Stimulated activated CD8-positive, alpha-beta memory T cell treated with anti-CD3 and anti-CD28 coated beads, Interleukin-15, amount 100 ng/mL, for 24 hours (primary cell): ENCODE measurements at regions not wholly inside any gene's neighbourhood (a gene's known extent, or its start where the extent isn't known, plus 50 kb on each side); places are given as distances from the start of the nearest gene placed in this dataset.
"Not testable (repeated sequence)": the region's sequence is repeated elsewhere in the genome, so short reads cannot be mapped to it uniquely, and the experiment has no call there.

Experiments
- DNase-seq: peaks from one replicate; pipeline ENCODE4 v3.0.0-alpha.2; 2020; ENCODE audit warnings: low read depth

DNA sequence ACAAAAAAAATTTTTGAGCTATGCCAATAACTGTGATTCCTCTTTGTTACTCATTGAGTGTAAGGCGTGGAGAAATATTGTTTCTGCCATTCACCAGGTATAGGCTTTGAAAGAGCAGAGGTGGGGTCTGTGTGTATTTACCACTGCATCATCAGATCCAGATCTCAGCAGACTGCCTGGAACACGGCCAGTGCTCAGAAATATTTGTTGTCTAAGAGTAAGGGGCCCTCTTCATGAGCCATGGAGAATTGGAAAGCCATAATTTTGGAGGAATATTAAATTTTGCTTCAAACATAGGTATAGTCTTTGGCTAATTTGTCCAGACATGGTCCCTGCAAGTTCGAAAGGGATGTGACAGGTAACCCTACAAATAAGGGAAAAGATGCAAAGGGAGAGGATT, 231.3 kb upstream of the IRF2BP2 start:
- DNase-seq = no peak

DNA sequence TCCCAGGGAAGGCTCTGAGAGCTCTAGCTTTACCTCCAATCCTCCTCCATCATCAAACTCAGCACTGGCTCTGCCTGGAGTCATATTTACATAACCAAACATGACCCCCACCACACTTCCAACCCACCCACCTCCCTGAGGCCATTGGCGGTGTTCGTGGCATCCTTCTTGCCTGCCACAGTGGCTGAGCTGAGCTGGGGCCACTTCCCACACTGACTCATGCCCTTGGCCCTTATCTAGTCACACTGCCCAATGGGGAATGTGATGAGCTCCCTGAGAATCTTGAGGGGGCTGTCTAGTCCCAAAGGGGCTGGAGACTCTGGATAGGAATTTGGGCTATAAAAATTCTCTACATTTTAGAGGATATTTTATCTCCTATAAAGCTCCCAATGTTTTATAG, 230.9 kb upstream of the IRF2BP2 start:
- DNase-seq = no peak

DNA sequence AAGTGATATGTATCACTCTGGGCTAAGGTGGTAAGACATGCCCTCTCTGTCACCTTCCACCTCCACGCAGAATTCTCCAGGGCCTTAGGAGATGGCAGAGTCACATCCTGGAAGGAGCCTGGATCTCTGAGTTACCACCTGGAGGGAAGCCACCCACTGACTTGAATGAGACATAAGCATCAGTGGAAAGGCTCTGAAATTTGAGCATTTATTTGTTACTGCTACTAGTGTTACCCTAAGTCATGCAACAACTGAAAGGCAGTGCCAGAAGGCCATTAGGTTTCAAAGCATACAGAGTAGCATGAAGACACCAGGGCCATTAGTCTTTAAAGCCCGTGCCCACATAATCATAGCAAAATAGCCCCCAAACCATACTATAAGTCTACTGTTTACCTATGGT, 230.3 kb upstream of the IRF2BP2 start:
- DNase-seq = no peak

DNA sequence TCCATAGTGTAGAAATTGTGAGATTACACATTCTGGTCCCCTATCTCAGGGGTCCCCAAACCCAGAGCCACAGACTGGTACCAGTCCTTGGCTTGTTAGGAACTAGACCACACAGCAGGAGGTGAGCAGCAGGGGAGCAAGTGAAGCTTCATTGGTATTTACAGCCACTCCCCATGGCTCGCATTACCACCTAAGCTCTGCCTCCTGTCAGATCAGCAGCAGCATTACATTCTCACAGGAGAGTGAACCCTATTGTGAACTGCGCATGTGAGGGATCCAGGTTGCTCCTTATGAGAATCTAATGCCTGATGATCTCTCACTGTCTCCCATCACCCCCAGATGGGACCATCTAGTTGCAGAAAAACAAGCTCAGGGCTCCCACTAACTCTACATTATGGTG, 229.7 kb upstream of the IRF2BP2 start:
- DNase-seq = no peak

DNA sequence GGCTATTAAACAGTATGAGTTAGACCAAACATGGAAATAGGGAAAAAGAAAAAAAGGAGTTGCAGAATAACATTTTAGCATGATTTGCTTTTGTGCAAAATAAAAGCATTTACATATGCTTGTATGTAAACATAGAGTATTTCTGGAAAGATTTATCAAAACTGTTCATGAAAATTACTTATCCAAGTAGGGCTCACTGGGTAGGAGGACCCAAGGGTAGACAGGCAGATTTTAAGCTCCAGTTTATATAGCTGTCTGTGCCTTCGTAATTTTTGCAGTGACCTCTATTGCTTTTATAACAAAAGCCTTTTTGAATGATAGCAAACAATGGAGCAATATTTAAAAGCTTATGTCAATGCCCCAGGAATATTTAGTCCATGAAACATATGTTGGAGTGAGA, 228.8 kb upstream of the IRF2BP2 start:
- DNase-seq = no peak

DNA sequence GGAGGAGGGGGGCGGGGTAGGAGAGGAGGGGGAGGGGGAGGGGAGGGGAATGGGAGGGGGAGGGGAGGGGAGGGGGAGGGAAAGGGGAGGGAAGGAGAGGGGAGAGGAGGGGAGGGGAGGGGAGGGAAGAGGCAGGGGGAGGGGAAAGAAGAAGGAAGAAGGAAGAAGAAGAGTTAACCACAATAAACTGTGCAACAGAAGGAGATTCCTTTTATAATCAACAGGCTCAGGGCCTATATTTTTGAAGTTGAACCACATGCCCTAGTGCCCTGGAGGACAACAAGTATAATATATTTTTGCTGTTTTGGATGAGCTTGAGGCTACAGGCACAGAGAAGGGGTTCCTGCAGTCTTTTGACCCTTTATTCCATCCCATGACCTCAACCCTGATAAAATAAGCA, 228.2 kb upstream of the IRF2BP2 start:
- no peak for DNase-seq

DNA sequence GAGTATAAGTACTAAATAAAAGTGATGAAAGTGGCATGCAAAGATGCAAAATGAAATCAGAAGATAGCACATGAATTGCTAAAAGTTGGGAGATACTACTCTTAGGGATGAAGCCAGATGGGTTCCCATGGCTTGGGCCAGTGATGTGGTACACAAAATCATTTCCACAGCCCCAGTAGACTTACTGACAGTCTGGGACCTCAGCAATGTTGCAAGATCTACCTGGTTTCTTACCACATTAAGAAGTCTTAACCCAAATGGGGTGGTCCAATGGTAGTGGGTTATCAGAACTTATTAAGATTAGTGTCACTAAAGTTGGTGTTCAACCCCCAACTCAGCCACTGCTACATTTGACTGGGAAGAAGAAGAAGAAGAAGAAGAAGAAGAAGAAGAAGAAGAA, 227.7 kb upstream of the IRF2BP2 start:
- no peak for DNase-seq

DNA sequence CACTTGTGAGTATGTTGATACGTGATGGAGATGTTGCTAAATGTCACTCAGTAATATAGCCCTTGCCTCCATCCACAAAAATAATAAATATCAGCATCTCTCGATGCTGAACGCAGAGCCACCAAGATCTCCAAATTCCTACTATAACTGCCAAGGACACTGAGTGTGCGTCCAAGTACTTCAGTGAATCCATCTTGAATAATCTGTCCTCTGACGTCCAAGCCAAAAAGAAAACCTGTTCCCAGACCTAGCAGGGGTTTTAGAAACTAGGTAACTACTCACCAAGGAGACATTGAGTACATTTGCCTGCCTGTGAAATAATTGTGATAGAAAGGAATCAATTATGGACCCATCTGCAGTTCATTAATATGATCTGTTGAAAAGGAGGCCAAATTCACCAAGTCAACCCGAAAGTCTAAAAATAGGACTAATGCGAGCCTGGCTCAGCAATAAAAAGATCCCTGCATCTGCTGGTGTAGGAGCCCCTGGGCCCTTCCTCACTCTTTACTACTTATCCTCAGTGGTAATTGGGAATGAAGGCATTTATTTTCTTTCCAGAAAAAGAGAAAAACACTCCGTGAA, 226.9 kb upstream of the IRF2BP2 start:
- no peak for DNase-seq

DNA sequence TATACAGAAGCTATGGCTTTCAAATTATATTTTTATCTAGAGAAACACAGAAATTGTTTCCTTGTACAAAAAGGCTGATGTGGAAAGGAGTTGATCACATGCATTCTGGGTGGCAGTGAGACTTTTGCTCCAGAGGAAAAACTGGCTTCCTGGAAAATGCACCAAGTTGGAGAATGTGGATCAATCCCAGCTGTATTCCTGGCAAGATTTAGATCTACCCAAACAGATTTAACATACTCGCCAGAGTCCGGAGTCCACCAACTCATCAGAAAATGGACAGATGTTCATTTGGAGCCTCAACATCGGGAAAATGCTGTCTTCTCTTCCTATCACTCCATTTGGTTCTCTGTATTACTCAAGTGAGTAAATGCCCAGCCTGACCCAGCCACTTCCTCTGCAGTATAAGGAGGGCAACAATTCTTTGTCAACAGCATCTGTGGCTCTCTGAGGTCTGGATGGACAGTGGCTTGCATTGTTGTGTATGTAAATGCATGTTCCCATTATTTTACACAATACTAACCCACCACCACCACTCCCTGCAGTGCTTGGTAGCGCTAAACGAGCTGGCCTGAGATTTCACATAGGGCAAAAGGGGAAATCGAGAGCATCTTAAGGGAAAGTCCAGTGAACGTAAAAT, 226.2 kb upstream of the IRF2BP2 start:
- no peak for DNase-seq

DNA sequence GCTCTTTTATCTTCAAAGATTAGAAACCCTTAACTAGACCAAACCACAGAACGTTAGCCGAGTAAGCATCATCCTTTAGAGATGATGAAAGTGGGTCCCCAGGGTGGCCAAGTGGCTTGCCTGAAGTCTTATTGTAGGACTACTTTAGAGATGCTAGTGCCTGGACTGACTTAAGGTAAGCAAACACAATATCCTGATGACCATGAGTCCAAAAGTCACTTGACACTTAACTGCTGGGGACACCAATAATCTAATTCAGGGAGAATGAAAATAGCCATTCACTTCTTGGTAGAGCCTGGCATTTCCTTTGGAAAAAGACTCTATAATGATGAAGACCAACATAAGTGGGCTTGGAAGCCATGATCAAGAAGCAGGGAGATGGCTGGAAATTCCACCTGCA, 225.3 kb upstream of the IRF2BP2 start:
- no peak for DNase-seq

DNA sequence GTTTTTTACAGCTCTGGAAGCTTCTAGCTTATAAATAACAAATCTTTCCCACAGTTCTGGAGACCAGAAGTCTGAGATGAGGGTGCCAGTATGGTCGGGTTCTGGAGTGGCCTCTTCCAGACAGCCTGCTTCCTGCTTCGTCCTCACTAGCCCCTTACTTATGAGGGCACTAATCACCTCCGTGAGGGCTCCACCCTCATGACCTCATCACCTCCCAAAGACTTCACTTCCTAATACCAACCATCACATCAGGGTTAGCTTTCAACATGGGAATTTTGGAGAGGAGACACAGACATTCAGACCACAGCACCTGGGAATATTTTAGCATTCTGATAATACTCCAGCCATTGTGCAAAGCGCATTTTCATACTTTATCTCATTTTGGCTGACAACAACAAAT, 223.7 kb upstream of the IRF2BP2 start:
- DNase-seq = no peak

DNA sequence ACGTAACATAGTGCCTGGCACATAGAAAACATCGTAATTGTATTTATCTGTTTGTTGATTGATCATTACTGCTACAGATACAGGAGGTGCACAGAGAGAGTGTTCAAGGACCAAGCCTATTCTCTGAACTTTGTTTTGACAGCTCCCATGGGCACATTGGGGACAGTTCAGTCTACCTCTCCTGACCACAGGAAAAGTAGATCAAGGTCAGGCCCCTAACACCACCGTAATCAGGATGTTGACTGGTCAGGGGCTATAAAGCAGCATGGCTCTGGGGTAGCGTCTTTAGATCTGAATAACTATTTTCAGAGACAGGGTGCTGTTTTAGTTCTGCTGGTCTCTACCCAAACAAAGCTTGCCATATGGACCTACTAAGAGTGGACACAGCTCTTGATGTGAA, 223.1 kb upstream of the IRF2BP2 start:
- DNase-seq = no peak

DNA sequence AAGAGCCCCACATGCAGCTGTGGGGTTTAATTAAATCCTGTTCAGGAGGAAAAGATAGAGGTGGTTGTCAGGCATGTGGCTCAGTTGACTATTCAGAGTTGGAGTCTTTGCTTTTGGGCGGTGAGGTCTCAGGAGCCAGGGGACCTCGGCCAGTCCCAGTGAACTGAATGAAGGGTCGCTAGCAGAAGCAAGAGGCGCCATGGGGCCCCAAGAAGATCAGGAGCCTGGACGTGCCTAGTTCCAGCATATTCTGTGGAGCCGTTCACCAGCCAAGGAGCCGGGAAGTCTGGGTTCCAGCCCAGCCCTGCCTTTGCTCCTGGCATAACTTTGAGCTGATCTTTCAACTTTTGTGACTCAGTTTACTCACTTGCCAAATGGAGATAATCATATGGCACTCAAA, 217.7 kb upstream of the IRF2BP2 start:
- DNase-seq = no peak

DNA sequence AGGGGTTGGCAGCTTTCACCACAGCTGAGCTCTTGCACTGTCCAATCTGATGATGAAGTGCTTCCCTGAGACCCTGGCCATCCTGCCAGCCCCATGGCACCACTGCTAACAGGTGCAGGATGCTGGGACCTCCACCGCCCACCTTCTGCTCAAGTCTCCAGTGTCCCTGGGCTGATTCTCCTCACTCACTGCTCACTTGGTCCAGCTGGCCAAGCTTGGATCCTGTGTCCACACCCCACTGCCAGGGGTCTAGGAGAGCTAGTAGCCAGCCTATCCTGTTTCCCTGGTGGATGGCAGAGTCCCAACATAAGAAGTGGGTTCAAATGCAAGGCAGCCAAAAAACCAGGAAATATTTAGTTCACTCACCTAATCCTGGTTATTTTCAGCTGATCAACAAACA, 217.2 kb upstream of the IRF2BP2 start:
- DNase-seq = no peak

DNA sequence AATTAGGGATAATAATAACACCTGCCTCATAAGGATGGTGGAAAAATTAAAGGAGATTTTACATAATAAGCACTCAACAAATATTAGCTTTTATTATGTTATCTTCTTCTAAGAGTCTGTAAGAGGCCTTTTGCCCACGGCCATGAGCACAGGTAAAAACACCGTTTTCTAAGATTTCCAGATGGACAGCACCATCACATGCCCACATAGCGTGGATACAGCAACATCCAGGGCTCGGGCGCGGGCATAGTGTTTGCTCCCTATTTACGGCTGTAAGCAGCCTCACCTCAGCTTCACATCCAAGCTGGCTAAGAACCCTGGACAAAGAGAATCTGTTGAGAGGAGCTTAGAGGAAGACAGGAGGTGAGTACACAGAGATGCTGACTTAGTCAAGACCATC, 216.4 kb upstream of the IRF2BP2 start:
- no peak for DNase-seq

DNA sequence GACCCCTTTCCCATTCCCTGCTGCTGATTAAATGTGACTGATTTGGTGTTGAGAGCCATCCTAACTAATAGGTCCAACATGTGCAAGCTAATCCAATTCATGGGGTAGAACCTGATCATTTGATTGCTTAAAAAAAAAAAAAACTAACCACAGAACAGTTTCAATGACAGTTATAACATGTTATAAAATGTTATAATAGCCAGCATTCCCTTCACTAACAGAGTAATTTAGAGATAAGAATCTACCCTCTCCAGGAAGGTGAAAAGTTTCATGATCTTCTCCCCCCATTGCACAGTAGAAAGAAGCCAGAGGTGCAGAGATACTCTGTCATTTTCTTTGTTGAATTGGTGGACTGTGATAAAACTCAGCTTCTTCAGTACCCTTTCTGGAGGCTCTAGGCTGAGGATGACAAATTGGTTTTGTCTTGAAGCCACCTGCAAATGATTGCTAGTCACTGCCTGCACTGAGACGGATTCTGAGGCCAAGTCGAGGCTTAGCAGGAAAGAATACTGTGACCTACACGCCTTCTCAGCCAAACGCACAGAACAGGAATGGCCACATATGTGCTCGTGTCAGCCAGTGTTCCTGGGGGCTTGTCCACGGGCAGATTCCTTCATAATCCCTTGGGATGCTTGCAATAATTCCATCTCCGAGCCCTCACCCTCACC, 215.7 kb upstream of the IRF2BP2 start:
- DNase-seq = no peak

DNA sequence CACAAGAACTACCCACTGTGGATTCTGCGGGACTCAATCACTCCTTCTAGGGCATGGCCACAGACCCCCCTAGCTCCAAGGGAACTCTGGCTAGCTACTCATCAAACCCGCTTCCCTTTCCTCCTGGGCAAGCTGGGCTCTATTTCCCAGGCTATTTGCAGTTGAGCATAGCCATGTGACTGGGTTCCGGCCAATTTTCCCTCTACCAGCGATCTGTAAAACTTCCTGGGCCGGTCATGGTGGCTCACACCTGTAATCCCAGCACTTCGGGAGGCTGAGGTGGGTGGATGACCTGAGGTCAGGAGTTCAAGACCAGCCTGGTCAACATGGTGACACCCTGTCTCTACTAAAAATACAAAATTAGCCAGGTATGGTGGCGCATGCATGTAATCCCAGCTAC, 214.9 kb upstream of the IRF2BP2 start:
- DNase-seq = not testable (repeated sequence)

DNA sequence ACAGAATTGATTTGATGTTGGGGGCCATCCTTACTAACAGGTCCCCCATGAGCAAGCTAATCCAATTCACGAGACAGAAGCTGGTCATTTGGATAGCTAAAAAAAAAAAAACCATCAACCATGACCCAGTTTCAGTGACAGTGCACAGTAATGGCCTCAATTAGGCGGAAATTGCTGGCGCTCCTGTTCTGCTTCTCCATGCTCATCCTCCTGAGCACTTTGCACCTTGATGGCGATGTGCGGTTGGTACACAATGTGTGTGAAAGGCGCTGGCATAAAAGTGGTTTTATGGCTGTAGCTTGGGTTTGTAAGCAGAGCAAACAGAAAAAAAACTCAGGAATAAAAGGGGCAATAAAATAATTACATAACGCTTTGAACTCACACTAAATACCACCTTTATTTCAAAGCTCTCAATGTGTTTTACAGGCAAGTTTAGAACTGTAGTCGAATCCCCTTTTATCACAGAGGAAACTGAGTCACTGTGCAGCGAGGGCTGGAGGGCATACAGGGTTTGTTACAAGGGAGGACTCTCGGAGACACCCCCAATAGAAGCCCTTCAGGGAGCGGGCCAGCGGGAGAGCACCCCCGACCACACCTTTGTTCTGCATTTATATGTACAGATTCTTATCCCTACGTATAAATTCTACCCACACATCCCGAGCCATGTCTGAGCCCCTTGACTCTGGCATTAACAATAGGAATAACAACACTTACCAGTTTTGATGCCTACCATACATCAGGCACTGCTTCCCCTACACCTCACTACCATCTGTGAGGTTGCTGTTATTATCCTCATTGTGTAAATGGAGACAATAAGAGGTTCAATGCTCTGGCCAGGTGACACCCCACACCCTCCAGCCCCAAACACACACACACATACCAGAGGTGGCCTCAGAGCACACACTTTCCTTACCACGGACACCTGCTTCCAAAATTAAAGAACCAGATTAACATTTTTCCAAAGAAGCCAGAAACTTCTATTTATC, 213.5 kb upstream of the IRF2BP2 start:
- no peak for DNase-seq

DNA sequence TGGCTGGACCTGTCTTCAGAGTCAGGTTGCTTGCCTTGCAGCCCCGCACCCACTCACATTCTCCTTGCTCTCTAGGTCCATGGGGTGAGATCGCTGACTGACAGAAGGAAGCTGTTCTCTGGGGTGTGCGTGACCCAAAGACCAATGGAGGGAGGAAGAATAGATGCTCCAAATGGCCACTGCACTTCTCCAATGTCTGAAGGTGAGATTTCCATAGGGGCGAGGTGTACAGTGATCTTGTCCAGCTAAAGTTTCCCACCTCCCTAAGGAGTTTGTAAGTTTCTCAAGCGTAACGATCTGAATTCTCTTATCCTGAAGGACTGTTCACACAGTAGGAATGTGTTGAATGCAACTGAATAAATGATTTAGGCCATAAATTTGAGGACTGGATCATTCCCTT, 211.9 kb upstream of the IRF2BP2 start:
- no peak for DNase-seq

DNA sequence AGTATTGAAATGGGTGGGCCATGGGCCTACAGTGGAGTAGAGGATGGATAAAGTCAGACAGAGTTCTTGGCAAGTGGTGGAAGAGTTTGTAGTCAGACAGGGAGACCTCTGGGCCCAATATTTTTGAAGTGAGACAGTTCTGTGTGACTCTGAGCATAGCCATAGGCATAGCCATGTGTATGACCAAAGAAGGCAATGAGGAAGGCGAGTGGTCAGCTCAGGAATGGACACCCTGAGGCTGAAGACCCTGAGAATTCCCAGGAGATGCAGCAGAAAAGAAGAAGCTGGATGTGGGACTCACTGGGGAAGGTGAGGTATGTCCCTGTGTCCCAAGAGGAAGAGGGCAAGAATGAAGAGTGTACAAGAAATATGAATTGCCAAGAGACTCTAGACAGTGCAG, 210.6 kb upstream of the IRF2BP2 start:
- DNase-seq = no peak

DNA sequence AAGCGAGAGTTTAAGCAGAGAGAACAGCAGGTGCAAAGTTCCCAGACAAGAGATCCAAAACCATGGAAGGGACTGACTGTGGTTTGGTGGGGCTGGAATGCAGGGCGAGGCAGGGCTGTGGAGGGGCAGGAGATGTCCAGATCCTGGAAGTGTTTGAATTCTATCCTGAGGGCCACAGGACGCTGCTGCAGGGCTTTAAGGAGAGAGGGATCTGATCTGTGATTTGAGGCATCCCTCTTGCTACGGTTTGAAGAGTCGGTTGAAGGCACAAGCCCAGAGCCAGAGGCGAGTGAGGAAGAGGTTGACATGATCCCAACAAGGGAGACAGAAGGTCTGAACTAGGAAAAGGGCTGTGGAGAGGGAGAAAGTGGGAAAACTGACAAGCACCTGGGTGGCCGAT, 209.9 kb upstream of the IRF2BP2 start:
- DNase-seq = not testable (repeated sequence)

DNA sequence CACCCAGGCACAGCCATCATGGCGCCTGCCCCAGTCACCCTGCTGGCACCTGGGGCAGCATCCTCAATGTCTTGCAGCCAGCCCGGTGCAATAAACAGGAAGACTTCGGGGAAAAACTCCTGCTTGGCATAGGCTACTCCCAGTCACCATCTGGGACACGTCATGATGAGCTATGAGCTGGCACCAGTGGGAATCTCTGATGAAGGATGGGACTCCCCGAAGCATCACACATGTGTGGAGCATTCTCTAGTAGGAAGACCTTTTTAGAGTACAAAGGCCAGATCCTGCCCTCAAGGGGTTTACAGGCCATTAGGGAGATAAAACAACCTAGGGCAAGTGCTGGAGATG, 208.0 kb upstream of the IRF2BP2 start:
- not testable (repeated sequence) for DNase-seq
